H9 (cell line): ENCODE measurements at regions not wholly inside any gene's neighbourhood (a gene's known extent, or its start where the extent isn't known, plus 50 kb on each side); places are given as distances from the start of the nearest gene placed in this dataset.

Experiments used
- DNase-seq: peaks from one replicate; pipeline ENCODE4 v3.0.0-alpha.2; 2017
- H2AFZ ChIP-seq: one replicate; pipeline ENCODE4 v1.6.1; 2013; ENCODE audit warnings: mild to moderate bottlenecking, low read length, control low read depth, moderate library complexity
- H2AK5ac ChIP-seq: 2 replicates; pipeline ENCODE4 v1.6.1; 2013; ENCODE audit warnings: low read length, control low read depth, mixed read lengths; ENCODE audit not compliant: insufficient read length
- H2BK120ac ChIP-seq: one replicate; pipeline ENCODE4 v1.6.1; 2013; ENCODE audit warnings: low read depth, mild to moderate bottlenecking, low read length, control low read depth, inconsistent platforms; ENCODE audit not compliant: poor library complexity, severe bottlenecking
- H2BK12ac ChIP-seq: 2 replicates; pipeline ENCODE4 v1.6.1; 2013; ENCODE audit warnings: low read length, control low read depth, mixed read lengths, low read depth; ENCODE audit not compliant: insufficient read length
- H2BK15ac ChIP-seq: 2 replicates; pipeline ENCODE4 v1.6.1; 2013; ENCODE audit warnings: low read depth, low read length, control low read depth
- H2BK20ac ChIP-seq: one replicate; pipeline ENCODE4 v1.6.1; 2013; ENCODE audit warnings: low read depth, mild to moderate bottlenecking, low read length, control low read depth, inconsistent platforms; ENCODE audit not compliant: poor library complexity, severe bottlenecking
- H2BK5ac ChIP-seq: 2 replicates; pipeline ENCODE4 v1.6.1; 2013; ENCODE audit warnings: low read length, control low read depth, mixed read lengths; ENCODE audit not compliant: insufficient read length
- H3K14ac ChIP-seq: 2 replicates; pipeline ENCODE4 v1.6.1; 2013; ENCODE audit warnings: low read length, control low read depth; ENCODE audit not compliant: insufficient read depth
- H3K18ac ChIP-seq: 2 replicates; pipeline ENCODE4 v1.6.1; 2013; ENCODE audit warnings: low read depth, mild to moderate bottlenecking, mixed read lengths, low read length, control low read depth; ENCODE audit not compliant: insufficient read length
- H3K23ac ChIP-seq: 2 replicates; pipeline ENCODE4 v1.6.1; 2013; ENCODE audit warnings: low read length, control low read depth, mixed read lengths, low read depth; ENCODE audit not compliant: insufficient read length
- H3K23me2 ChIP-seq: 2 replicates; pipeline ENCODE4 v1.6.1; 2013; ENCODE audit warnings: low read depth, mild to moderate bottlenecking, mixed read lengths, low read length, control low read depth; ENCODE audit not compliant: insufficient read length, poor library complexity, severe bottlenecking
- H3K27ac ChIP-seq: 2 replicates; pipeline ENCODE4 v1.5.1; 2013; ENCODE audit warnings: low read length, control low read depth, mixed read lengths, low read depth; ENCODE audit not compliant: insufficient read length
- H3K27me3 ChIP-seq: 2 replicates; pipeline ENCODE4 v1.6.1; 2013; ENCODE audit warnings: low read length, control low read depth, inconsistent platforms; ENCODE audit not compliant: insufficient read depth
- H3K4ac ChIP-seq: 2 replicates; pipeline ENCODE4 v1.6.1; 2013; ENCODE audit warnings: low read depth, mild to moderate bottlenecking, control low read depth, inconsistent platforms, low read length, moderate library complexity
- H3K4me1 ChIP-seq: 2 replicates; pipeline ENCODE4 v1.6.1; 2013; ENCODE audit warnings: low read length, control low read depth, inconsistent platforms; ENCODE audit not compliant: insufficient read depth
- H3K4me2 ChIP-seq: 2 replicates; pipeline ENCODE4 v1.6.1; 2013; ENCODE audit warnings: low read length, control low read depth, mixed read lengths; ENCODE audit not compliant: insufficient read length, insufficient read depth
- H3K56ac ChIP-seq: 2 replicates; pipeline ENCODE4 v1.6.1; 2013; ENCODE audit warnings: low read depth, mild to moderate bottlenecking, mixed read lengths, low read length, control low read depth; ENCODE audit not compliant: insufficient read length
- H3K79me1 ChIP-seq: 2 replicates; pipeline ENCODE4 v1.6.1; 2013; ENCODE audit warnings: low read depth, mild to moderate bottlenecking, moderate library complexity, low read length, control low read depth, inconsistent platforms; ENCODE audit not compliant: insufficient read depth, poor library complexity, severe bottlenecking
- H3K79me2 ChIP-seq: 2 replicates; pipeline ENCODE4 v1.6.1; 2013; ENCODE audit warnings: low read length, control low read depth, inconsistent platforms; ENCODE audit not compliant: insufficient read depth
- H3K9ac ChIP-seq: 2 replicates; pipeline ENCODE4 v1.6.1; 2013; ENCODE audit warnings: low read length, control low read depth, mixed read lengths; ENCODE audit not compliant: insufficient read length; ENCODE audit errors: extremely low read depth
- H3K9me3 ChIP-seq: one replicate; pipeline ENCODE4 v1.6.1; 2013; ENCODE audit warnings: low read depth, low read length, inconsistent platforms; ENCODE audit not compliant: control insufficient read depth
- H3T11ph ChIP-seq: one replicate; pipeline ENCODE4 v1.6.1; 2013; ENCODE audit warnings: mild to moderate bottlenecking, low read length, control low read depth, inconsistent platforms
- H4K20me1 ChIP-seq: one replicate; pipeline ENCODE4 v1.6.1; 2013; ENCODE audit not compliant: control insufficient read depth, insufficient read length, insufficient read depth
- H4K5ac ChIP-seq: 2 replicates; pipeline ENCODE4 v1.6.1; 2013; ENCODE audit warnings: low read depth, mild to moderate bottlenecking, mixed read lengths, low read length, control low read depth; ENCODE audit not compliant: insufficient read length
- H4K8ac ChIP-seq: replicated peaks from 2 replicates; pipeline ENCODE4 v1.6.1; 2013; ENCODE audit warnings: low read length, control low read depth, mixed read lengths, low read depth; ENCODE audit not compliant: insufficient read length
- H4K91ac ChIP-seq: 2 replicates; pipeline ENCODE4 v1.6.1; 2013; ENCODE audit warnings: low read depth, mild to moderate bottlenecking, moderate library complexity, mixed read lengths, low read length, control low read depth; ENCODE audit not compliant: insufficient read length
- H3K27ac Mint-ChIP-seq, 3 experiments: 2 replicates in 2 of 3; 3 replicates in 1 of 3; pipeline ENCODE4 v1.8.0; 2020 to 2021; ENCODE audit warnings: mixed read lengths in 3 of 3, mild to moderate bottlenecking in 1 of 3, moderate library complexity in 1 of 3
- H3K27me3 Mint-ChIP-seq: 2 replicates; pipeline ENCODE4 v1.8.0; 2021; ENCODE audit warnings: low read depth, mild to moderate bottlenecking, moderate library complexity, mixed read lengths
- H3K36me3 Mint-ChIP-seq, 3 experiments: 2 replicates in 2 of 3; 3 replicates in 1 of 3; pipeline ENCODE4 v1.8.0; 2020 to 2021; ENCODE audit warnings: low read depth in 3 of 3, mixed read lengths in 3 of 3; ENCODE audit not compliant: insufficient read depth in 1 of 3
- H3K4me1 Mint-ChIP-seq, 2 experiments: 2 replicates each; pipeline ENCODE4 v1.8.0; 2020; ENCODE audit warnings: mixed read lengths in 2 of 2
- H3K4me3 Mint-ChIP-seq, 2 experiments: 2 replicates in 1 of 2; 3 replicates in 1 of 2; pipeline ENCODE4 v1.8.0; 2020 to 2021; ENCODE audit warnings: mild to moderate bottlenecking in 2 of 2, mixed read lengths in 2 of 2, moderate library complexity in 1 of 2
- H3K9me3 Mint-ChIP-seq, 2 experiments: 2 replicates in 1 of 2; 3 replicates in 1 of 2; pipeline ENCODE4 v1.8.0; 2020; ENCODE audit warnings: mild to moderate bottlenecking in 2 of 2, mixed read lengths in 2 of 2, moderate library complexity in 1 of 2
- CTCF ChIP-seq: fragments of 200-600 bp; sonication (generic); conservative IDR thresholded peaks from 3 replicates; pipeline ENCODE4 v1.8.0; 2021; ENCODE audit warnings: antibody characterized with exemption, mild to moderate bottlenecking
- WGBS: extraction: QIAGEN DNeasy Blood & Tissue Kit; methylation state at CpG from one replicate; pipeline ENCODE4 v1.1.7; 2013; ENCODE audit warnings: missing lambda C conversion rate, low lambda C conversion rate, mixed read lengths; ENCODE audit not compliant: insufficient read length; ENCODE audit errors: extremely low coverage; 5-methylcytosine and 5-hydroxymethylcytosine counted together

GRCh38 chr6:140806431-140806830, 1326.3 kb upstream of the GJE1 start:
- Histone ChIP-seq H3K27me3 (no peaks in the 10 kb centered on the region), H3K27ac (no peak overlapping the region), H3K56ac (no peak overlapping the region), H2BK120ac (no peak overlapping the region), H3K4ac (no peak overlapping the region), H3K9ac (no peak overlapping the region), H4K8ac (no peak overlapping the region), H3T11ph (no peak overlapping the region), H3K4me1 (no peaks in the 10 kb centered on the region), H2AFZ (no peak overlapping the region), H3K14ac (no peak overlapping the region), H2AK5ac (no peak overlapping the region), H4K91ac (no peak overlapping the region), H3K79me1 (no peaks in the 10 kb centered on the region), H2BK15ac (no peak overlapping the region), H3K23me2 (no peaks in the 10 kb centered on the region), H2BK20ac (no peak overlapping the region), H2BK5ac (no peak overlapping the region), H3K18ac (no peak overlapping the region), H4K5ac (no peak overlapping the region), H2BK12ac (no peak overlapping the region), H3K4me2 (no peak overlapping the region), H4K20me1 (no peaks in the 10 kb centered on the region), H3K79me2 (no peaks in the 10 kb centered on the region), H3K23ac (no peak overlapping the region), H3K9me3 (no peaks in the 10 kb centered on the region)
- TF ChIP-seq CTCF, result no peak
- Mint-ChIP-seq H3K27ac (no peak overlapping the region), H3K4me3 (no peak overlapping the region), H3K9me3 (peaks cover 2 to 6% of the 10 kb centered on the region in 2 experiments; a peak in 1 of 5 replicates), H3K4me1 (no peaks in the 10 kb centered on the region), H3K36me3 (no peaks in the 10 kb centered on the region; a peak in 3 of 7 replicates), H3K27me3 (no peaks in the 10 kb centered on the region)
- no peak for DNase-seq
- no CpG with 5 or more reads among the region's 1 CpG for WGBS
